Chondrocyte (in vitro differentiated cells): ENCODE measurements at regions not wholly inside any gene's neighbourhood (a gene's known extent, or its start where the extent isn't known, plus 50 kb on each side); places are given as distances from the start of the nearest gene placed in this dataset.

Source experiments
- DNase-seq: peaks from one replicate; pipeline ENCODE4 v3.0.0; 2021; ENCODE audit warnings: mixed read lengths, low spot score
- H3K27ac Mint-ChIP-seq: one replicate; pipeline ENCODE4 v1.8.0; 2021; ENCODE audit warnings: mild to moderate bottlenecking, moderate library complexity, mixed read lengths; ENCODE audit not compliant: unreplicated experiment
- H3K27me3 Mint-ChIP-seq: 2 replicates; pipeline ENCODE4 v1.8.0; 2021; ENCODE audit warnings: low read depth, mixed read lengths
- H3K36me3 Mint-ChIP-seq: 2 replicates; pipeline ENCODE4 v1.8.0; 2021; ENCODE audit warnings: low read depth, mixed read lengths
- H3K4me1 Mint-ChIP-seq: 2 replicates; pipeline ENCODE4 v1.8.0; 2021; ENCODE audit warnings: low read depth, mild to moderate bottlenecking, mixed read lengths
- H3K4me3 Mint-ChIP-seq: one replicate; pipeline ENCODE4 v1.8.0; 2021; ENCODE audit warnings: mild to moderate bottlenecking, moderate library complexity, mixed read lengths; ENCODE audit not compliant: unreplicated experiment
- H3K9me3 Mint-ChIP-seq: 2 replicates; pipeline ENCODE4 v1.8.0; 2021; ENCODE audit warnings: low read depth, mixed read lengths
- TF ChIP-seq, protein P1 (sequence below): fragments of 200-600 bp; sonication (generic); IDR thresholded peaks from 2 replicates; pipeline ENCODE4 v1.5.0; 2021; ENCODE audit warnings: antibody characterized with exemption, mild to moderate bottlenecking, moderate library complexity

DNA sequence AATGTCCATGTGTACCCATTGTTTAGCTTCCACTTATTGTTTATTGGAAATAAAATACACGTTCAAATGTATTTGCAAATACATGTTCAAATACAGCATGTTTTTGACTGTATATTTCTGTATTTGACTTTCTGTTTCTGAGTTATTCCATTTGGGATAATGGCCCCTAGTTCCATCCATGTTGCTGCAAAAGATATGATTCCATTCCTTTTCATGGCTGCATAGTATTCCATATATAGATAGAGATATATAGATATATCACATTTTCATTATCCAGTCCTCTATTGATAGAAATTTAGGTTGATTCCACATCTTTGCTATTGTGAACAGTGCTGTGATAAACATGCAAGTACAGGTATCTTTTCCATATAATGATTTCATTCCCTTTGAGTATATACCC, 241.4 kb upstream of the SOX2 start:
- TF ChIP-seq, protein P1, sequence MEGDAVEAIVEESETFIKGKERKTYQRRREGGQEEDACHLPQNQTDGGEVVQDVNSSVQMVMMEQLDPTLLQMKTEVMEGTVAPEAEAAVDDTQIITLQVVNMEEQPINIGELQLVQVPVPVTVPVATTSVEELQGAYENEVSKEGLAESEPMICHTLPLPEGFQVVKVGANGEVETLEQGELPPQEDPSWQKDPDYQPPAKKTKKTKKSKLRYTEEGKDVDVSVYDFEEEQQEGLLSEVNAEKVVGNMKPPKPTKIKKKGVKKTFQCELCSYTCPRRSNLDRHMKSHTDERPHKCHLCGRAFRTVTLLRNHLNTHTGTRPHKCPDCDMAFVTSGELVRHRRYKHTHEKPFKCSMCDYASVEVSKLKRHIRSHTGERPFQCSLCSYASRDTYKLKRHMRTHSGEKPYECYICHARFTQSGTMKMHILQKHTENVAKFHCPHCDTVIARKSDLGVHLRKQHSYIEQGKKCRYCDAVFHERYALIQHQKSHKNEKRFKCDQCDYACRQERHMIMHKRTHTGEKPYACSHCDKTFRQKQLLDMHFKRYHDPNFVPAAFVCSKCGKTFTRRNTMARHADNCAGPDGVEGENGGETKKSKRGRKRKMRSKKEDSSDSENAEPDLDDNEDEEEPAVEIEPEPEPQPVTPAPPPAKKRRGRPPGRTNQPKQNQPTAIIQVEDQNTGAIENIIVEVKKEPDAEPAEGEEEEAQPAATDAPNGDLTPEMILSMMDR, result no peak
- Mint-ChIP-seq H3K4me1 (no peaks in the 10 kb centered on the region), H3K27ac (no peak overlapping the region), H3K4me3 (no peak overlapping the region), H3K27me3 (no peaks in the 10 kb centered on the region), H3K9me3 (peaks cover 32% of the 10 kb centered on the region), H3K36me3 (no peaks in the 10 kb centered on the region)
- DNase-seq, result no peak

DNA sequence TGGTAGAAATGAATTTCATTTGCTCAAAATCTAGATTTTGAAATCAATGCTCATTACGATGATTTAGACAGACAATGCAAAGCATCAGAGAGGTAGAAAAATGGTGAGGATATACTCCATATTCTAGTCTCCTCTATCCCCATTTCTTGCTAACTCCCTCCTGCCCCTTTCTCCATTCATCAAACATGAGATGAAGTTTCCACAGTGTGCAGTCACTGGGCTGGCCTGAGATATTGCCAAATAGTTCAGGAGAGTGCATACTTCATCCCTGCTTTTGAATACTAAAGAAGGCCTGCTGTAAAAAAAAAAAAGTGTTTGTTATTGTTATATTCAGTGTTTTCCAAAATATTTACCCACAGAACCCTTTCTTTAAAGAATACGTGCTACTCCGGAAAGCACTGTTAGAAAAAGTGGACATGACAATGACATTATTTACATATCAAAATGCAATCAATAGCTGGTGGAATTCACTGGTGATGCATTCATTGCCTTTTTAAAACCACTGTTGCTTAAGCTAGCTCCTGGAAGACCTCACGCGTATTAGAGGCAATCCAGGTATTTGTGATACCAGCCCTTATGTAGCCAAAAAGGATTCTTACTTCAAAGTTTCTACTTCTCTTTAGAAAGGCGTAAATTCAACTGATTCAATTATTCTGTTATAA, 247.6 kb upstream of the SOX2 start:
- Mint-ChIP-seq H3K4me3 (no peak overlapping the region), H3K27me3 (no peaks in the 10 kb centered on the region), H3K9me3 (no peaks in the 10 kb centered on the region), H3K4me1 (no peaks in the 10 kb centered on the region), H3K27ac (no peak overlapping the region), H3K36me3 (no peaks in the 10 kb centered on the region)
- DNase-seq, result no peak
- TF ChIP-seq, protein P1, result no peak

DNA sequence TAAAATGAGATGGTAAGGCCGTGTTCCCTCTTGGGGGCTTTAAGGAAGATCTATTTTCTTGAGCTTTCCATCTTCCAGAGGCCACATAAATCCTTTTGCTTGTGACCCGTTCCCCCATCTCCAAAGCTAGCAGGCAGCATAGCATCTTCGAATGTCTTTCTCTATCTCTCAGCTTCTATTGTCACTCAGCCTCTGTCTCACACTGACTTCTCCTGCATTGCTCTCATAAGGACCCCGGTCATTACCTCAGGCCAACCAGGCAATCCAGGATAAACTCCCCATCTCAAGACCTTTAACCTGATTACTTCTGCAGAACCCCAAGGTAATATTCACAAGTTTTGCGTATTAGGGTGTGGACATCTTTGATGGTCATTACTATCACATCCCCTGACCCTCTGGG, 250.3 kb upstream of the SOX2 start:
- Mint-ChIP-seq H3K27ac (no peak overlapping the region), H3K4me3 (no peak overlapping the region), H3K4me1 (no peaks in the 10 kb centered on the region), H3K36me3 (no peaks in the 10 kb centered on the region), H3K9me3 (no peaks in the 10 kb centered on the region), H3K27me3 (no peaks in the 10 kb centered on the region)
- no peak for DNase-seq
- TF ChIP-seq, protein P1, result no peak

DNA sequence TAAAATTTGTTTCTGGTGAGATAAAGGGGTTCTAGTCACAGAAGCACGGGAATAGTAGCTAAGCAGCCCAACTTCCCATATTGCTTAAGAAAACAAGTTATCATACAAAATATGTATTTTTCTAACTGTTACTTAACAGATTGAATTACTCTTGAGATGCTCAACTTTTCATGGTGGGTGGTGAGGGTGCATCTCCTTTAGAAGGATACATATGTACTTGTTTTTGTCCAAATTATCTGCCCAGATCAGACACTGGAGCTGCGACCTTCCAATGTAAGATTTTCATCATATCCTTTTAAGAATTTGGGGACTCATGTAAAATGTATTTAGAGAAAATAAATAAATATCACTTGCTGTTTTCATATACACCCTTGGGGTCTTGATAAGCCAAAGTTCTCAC, 252.2 kb upstream of the SOX2 start:
- Mint-ChIP-seq H3K4me3 (no peak overlapping the region), H3K36me3 (no peaks in the 10 kb centered on the region), H3K27me3 (no peaks in the 10 kb centered on the region), H3K27ac (no peak overlapping the region), H3K9me3 (no peaks in the 10 kb centered on the region), H3K4me1 (no peaks in the 10 kb centered on the region)
- DNase-seq, result no peak
- TF ChIP-seq, protein P1, result no peak

DNA sequence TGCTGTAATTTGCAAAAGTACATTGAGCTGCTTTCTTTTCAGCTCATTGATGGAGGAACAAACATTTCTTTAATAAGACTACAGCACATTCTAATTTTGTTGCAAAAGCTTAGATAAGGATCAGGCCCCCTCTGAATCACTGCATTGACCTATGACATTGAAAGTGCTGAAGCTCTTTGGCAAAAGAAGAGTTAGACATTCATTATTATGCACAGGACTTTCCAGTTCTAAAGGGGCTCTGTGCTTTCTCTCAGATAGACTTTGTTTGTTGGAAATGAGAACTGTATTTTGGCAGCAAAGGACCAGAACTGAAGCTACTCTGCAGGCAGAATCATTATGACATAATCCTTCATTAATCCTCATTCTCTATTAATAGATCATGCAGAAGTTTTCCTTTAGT, 252.9 kb upstream of the SOX2 start:
- H3K27me3 Mint-ChIP-seq, result no peaks in the 10 kb centered on the region
- no peaks in the 10 kb centered on the region for H3K4me1 Mint-ChIP-seq
- no peak for DNase-seq

More for the DNA sequence above, 252.9 kb upstream of the SOX2 start:
- TF ChIP-seq, protein P1, result no peak
- Mint-ChIP-seq H3K27ac (no peak overlapping the region), H3K36me3 (no peaks in the 10 kb centered on the region), H3K9me3 (no peaks in the 10 kb centered on the region), H3K4me3 (no peak overlapping the region)
